ENCODE measurements at regions not wholly inside any gene's neighbourhood (a gene's known extent, or its start where the extent isn't known, plus 50 kb on each side); places are given as distances from the start of the nearest gene placed in this dataset.

DNA sequence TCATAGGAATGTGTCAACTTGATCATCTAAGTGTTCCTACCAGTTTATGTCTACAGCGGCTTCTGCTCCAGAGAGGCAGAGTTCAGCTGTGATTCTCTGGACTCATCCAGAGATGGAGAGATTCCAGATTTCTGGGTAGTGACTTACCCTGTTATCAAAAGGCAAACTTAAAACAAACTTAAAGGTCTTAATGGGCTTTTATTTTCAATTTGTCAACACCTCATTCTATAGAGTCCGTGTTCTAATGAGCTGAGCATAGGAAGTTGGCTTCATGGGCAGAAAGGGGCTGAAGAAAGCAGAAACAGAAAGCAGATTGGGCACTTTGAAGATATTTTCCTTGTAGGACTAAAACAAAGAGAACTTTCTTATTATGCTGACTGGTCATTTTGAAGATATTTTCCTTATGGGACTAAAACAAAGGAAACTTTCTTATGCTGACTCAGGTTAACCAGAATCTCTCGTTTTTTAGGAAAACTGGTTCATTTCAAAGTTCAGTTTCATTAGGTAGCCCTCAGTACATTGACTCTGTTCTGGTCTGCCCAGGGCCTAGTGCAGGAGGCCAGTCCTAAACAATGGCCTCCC lies 185.1 kb downstream of the CDH26 start:
- 8% methylated on average over 3 of the region's 3 CpGs for WGBS (ENCODE audit: missing lambda C conversion rate)

DNA sequence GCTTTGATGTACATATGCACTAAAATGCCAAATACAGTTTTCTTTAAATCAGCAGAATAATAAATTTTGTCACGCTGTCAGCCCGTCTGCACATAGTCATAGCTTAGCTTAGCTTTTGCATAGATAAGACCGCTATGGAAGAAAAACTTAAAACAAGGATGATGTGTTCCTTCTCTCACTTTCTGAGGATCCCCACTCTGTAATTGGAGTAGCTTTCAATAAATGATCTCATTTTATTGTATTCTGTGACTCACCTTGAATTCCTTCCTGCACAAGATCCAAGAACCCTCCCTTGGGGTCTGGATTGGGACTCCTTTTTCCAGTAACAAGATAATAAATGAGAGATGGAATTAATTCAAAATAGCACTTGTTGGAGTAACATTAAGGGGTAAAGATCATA lies 186.2 kb downstream of the CDH26 start:
- FAIRE-seq (no peak), DNase-seq (ENCODE audit: low read depth in 1 of 2, low spot score in 1 of 2) (no peak), ATAC-seq (no peak)
- ChIA-PET CTCF (no interaction called here), POLR2A (no interaction called here)
- Histone ChIP-seq H3K4me3 (no peak overlapping the region), H3K27ac (no peak overlapping the region), H3K9me3 (no peaks in the 10 kb centered on the region), H3K4me1 (no peaks in the 10 kb centered on the region), H3K4me2 (no peak overlapping the region)
- 49% methylated on average over 3 of the region's 3 CpGs for WGBS (ENCODE audit: missing lambda C conversion rate)
- no peak for TF ChIP-seq KDM5A (IDR thresholded peaks at IDR 0.05)
- TF ChIP-seq HEYL (CRISPR knock-in tag; IDR thresholded peaks at IDR 0.05), result no peak
- TF ChIP-seq, protein P1, sequence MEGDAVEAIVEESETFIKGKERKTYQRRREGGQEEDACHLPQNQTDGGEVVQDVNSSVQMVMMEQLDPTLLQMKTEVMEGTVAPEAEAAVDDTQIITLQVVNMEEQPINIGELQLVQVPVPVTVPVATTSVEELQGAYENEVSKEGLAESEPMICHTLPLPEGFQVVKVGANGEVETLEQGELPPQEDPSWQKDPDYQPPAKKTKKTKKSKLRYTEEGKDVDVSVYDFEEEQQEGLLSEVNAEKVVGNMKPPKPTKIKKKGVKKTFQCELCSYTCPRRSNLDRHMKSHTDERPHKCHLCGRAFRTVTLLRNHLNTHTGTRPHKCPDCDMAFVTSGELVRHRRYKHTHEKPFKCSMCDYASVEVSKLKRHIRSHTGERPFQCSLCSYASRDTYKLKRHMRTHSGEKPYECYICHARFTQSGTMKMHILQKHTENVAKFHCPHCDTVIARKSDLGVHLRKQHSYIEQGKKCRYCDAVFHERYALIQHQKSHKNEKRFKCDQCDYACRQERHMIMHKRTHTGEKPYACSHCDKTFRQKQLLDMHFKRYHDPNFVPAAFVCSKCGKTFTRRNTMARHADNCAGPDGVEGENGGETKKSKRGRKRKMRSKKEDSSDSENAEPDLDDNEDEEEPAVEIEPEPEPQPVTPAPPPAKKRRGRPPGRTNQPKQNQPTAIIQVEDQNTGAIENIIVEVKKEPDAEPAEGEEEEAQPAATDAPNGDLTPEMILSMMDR (IDR thresholded peaks at IDR 0.05), result no peak
- TF ChIP-seq, protein P2, sequence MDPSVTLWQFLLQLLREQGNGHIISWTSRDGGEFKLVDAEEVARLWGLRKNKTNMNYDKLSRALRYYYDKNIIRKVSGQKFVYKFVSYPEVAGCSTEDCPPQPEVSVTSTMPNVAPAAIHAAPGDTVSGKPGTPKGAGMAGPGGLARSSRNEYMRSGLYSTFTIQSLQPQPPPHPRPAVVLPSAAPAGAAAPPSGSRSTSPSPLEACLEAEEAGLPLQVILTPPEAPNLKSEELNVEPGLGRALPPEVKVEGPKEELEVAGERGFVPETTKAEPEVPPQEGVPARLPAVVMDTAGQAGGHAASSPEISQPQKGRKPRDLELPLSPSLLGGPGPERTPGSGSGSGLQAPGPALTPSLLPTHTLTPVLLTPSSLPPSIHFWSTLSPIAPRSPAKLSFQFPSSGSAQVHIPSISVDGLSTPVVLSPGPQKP (IDR thresholded peaks at IDR 0.05; ENCODE audit: low read depth, low read length), result no peak
- TF ChIP-seq MAFK (IDR thresholded peaks at IDR 0.05; ENCODE audit: partially characterized antibody), result no peak
- no peak for TF ChIP-seq NPAS2 (CRISPR knock-in tag; IDR thresholded peaks at IDR 0.05; ENCODE audit: borderline replicate concordance)
- no peak for TF ChIP-seq SMC3 (IDR thresholded peaks at IDR 0.05)
- TF ChIP-seq ZFP36 (IDR thresholded peaks at IDR 0.05; ENCODE audit: borderline replicate concordance, partially characterized antibody), result no peak
- TF ChIP-seq HOXB5 (CRISPR knock-in tag; IDR thresholded peaks at IDR 0.05), result no peak
- no peak for TF ChIP-seq RFX5 (IDR thresholded peaks at IDR 0.05)

More for the DNA sequence above, 185.1 kb downstream of the CDH26 start:
- no peak overlapping the region for H3K4me2 ChIP-seq
- H3K4me1 ChIP-seq, result no peaks in the 10 kb centered on the region
- no peak overlapping the region for H3K4me3 ChIP-seq
- FAIRE-seq, result no peak
- no peak for ATAC-seq
- peak; percentile 92 for TF ChIP-seq MAFK (IDR thresholded peaks at IDR 0.05; ENCODE audit: partially characterized antibody)
- TF ChIP-seq HEYL (CRISPR knock-in tag; IDR thresholded peaks at IDR 0.05), result no peak
- DNase-seq (ENCODE audit: low read depth in 1 of 2, low spot score in 1 of 2), result no peak
- POLR2A ChIA-PET, result no interaction called here
- CTCF ChIA-PET, result interaction anchor here (0.9 kb wide), 1 partner anchor 86 kb away, joined by 3 read pairs; no protein-coding TSS in a partner anchor
- H3K27ac ChIP-seq, result no peak overlapping the region
- H3K9me3 ChIP-seq, result no peaks in the 10 kb centered on the region

DNA sequence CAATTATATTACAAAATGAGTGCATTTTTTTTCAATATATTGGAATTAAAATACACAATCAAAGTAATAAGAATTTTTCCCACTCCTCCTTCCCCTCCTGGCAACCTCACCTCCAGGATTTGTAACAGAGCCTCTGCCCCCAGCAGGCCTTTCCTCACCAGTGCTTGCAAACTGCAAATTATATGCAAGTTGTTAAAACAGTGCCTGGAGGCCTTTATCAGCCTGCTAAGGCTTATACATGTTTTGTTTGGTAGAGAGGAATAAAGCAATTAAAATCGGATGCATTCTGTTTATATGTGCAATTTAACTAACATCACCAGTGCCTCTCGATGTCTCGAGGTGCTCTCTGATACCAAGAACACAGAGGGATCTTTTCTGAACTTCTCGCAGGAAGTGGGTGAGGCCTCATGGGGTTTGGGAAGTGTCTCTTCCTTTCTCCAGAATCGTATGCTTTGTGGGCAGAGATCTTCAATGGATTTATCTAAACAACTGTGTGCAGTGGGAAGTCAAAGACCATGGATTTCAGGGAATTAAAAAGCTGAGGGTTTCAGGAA lies 186.8 kb downstream of the CDH26 start:
- 10% methylated on average over 5 of the region's 5 CpGs for WGBS (ENCODE audit: missing lambda C conversion rate)
- POLR2A ChIA-PET, result no interaction called here
- H3K4me2 ChIP-seq, result no peak overlapping the region
- DNase-seq (ENCODE audit: low read depth in 1 of 2, low spot score in 1 of 2) (no peak), ATAC-seq (no peak), FAIRE-seq (no peak)
- H3K27ac ChIP-seq, result no peak overlapping the region
- no peaks in the 10 kb centered on the region for H3K4me1 ChIP-seq
- CTCF ChIA-PET, result no interaction called here
- TF ChIP-seq HEYL (CRISPR knock-in tag; IDR thresholded peaks at IDR 0.05), result no peak
- H3K9me3 ChIP-seq, result no peaks in the 10 kb centered on the region
- no peak overlapping the region for H3K4me3 ChIP-seq

DNA sequence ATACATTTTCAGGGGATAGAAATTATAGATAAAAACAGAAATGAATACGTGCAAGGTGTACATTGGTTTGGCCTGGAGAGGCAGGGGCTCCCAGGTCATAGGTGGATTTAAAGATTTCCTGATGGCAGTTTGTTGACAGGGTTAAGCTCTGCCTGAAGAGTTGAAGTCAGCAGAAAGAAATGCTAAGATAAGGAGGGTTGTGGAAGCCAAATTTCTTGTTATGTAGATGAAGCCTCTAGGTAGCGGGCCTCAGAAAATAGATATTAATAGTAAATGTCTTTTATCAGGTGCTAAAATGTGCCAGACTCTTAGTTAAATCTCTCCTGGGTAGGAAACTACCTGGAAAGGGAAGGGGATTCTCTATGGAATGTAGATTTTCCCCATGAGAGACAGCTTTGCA lies 188.8 kb downstream of the CDH26 start:
- POLR2A ChIA-PET, result no interaction called here
- H3K27ac ChIP-seq, result no peak overlapping the region
- no peak overlapping the region for H3K4me2 ChIP-seq
- H3K9me3 ChIP-seq, result no peaks in the 10 kb centered on the region
- no peak for TF ChIP-seq CHD2 (IDR thresholded peaks at IDR 0.05; ENCODE audit: low read length, partially characterized antibody)
- no peak for TF ChIP-seq TFCP2L1 (CRISPR knock-in tag; IDR thresholded peaks at IDR 0.05)
- TF ChIP-seq, protein P3, sequence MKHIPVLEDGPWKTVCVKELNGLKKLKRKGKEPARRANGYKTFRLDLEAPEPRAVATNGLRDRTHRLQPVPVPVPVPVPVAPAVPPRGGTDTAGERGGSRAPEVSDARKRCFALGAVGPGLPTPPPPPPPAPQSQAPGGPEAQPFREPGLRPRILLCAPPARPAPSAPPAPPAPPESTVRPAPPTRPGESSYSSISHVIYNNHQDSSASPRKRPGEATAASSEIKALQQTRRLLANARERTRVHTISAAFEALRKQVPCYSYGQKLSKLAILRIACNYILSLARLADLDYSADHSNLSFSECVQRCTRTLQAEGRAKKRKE (CRISPR knock-in tag; IDR thresholded peaks at IDR 0.05; ENCODE audit: low read depth), result no peak
- TF ChIP-seq CBX8 (IDR thresholded peaks at IDR 0.05), result no peak
- TF ChIP-seq GATA3 (IDR thresholded peaks at IDR 0.05; ENCODE audit: borderline replicate concordance), result no peak
- TF ChIP-seq, protein P4, sequence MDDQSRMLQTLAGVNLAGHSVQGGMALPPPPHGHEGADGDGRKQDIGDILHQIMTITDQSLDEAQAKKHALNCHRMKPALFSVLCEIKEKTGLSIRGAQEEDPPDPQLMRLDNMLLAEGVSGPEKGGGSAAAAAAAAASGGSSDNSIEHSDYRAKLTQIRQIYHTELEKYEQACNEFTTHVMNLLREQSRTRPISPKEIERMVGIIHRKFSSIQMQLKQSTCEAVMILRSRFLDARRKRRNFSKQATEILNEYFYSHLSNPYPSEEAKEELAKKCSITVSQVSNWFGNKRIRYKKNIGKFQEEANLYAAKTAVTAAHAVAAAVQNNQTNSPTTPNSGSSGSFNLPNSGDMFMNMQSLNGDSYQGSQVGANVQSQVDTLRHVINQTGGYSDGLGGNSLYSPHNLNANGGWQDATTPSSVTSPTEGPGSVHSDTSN (IDR thresholded peaks at IDR 0.05), result no peak
- TF ChIP-seq ZC3H11A (IDR thresholded peaks at IDR 0.05), result no peak
- no peak for TF ChIP-seq CEBPB (IDR thresholded peaks at IDR 0.05)
- FAIRE-seq (no peak), DNase-seq (ENCODE audit: low read depth in 1 of 2, low spot score in 1 of 2) (no peak), ATAC-seq (no peak)
- H3K4me1 ChIP-seq, result no peaks in the 10 kb centered on the region
- no peak overlapping the region for H3K4me3 ChIP-seq
- CTCF ChIA-PET, result interaction anchor here (1.8 kb wide), 1 partner anchor 89 kb away, joined by 6 read pairs; no protein-coding TSS in a partner anchor
- WGBS (ENCODE audit: missing lambda C conversion rate), result 8% methylated on average over 2 of the region's 2 CpGs
